SU-DHL-6 (cell line): ENCODE measurements at regions not wholly inside any gene's neighbourhood (a gene's known extent, or its start where the extent isn't known, plus 50 kb on each side); places are given as distances from the start of the nearest gene placed in this dataset.
A peak's percentile ranks its signal among the peaks of the same experiment; 100 is the strongest.

ENCODE experiments used
- H2AFZ ChIP-seq: fragments of 200-600 bp; sonication (generic); 2 replicates; pipeline ENCODE4 v1.6.1; 2014; ENCODE audit warnings: low read depth, mild to moderate bottlenecking, moderate library complexity, mixed read lengths, antibody characterized with exemption, low read length; ENCODE audit not compliant: severe bottlenecking
- H3F3A ChIP-seq: fragments of 200-600 bp; shearing (Covaris generic); 2 replicates; pipeline ENCODE4 v1.6.0; 2016; ENCODE audit warnings: antibody characterized with exemption, mild to moderate bottlenecking; ENCODE audit not compliant: insufficient read depth
- H3K27ac ChIP-seq: fragments of 200-600 bp; sonication (generic); 2 replicates; pipeline ENCODE4 v1.5.1; 2016; ENCODE audit warnings: low read depth, mild to moderate bottlenecking, low read length, moderate library complexity, mixed read lengths
- H3K27me3 ChIP-seq: fragments of 200-600 bp; sonication (generic), shearing (Covaris generic); 2 replicates; pipeline ENCODE4 v1.6.0; 2014; ENCODE audit warnings: mild to moderate bottlenecking, low read length
- H3K36me3 ChIP-seq: fragments of 200-600 bp; sonication (generic); 2 replicates; pipeline ENCODE4 v1.6.1; 2014; ENCODE audit warnings: mild to moderate bottlenecking, low read length, mixed read lengths
- H3K4me2 ChIP-seq: fragments of 300-600, 200-600 bp; shearing (Covaris generic), sonication (generic); 2 replicates; pipeline ENCODE4 v1.6.0; 2014; ENCODE audit warnings: low read length, low read depth, mild to moderate bottlenecking; ENCODE audit not compliant: poor library complexity, severe bottlenecking
- H3K4me3 ChIP-seq: fragments of 200-600 bp; sonication (generic); 2 replicates; pipeline ENCODE4 v1.5.1; 2014; ENCODE audit warnings: antibody characterized with exemption, low read length, mild to moderate bottlenecking, mixed read lengths; ENCODE audit not compliant: insufficient read depth, poor library complexity, severe bottlenecking
- H3K79me2 ChIP-seq: fragments of 200-600 bp; sonication (generic); 2 replicates; pipeline ENCODE4 v1.6.1; 2014; ENCODE audit warnings: mild to moderate bottlenecking, low read length, moderate library complexity; ENCODE audit not compliant: insufficient read depth
- H3K9ac ChIP-seq: fragments of 200-600 bp; sonication (generic); 2 replicates; pipeline ENCODE4 v1.7.0; 2014; ENCODE audit warnings: mild to moderate bottlenecking, low read length
- H3K9me2 ChIP-seq: fragments of 200-600 bp; sonication (generic); replicated peaks from 2 replicates; pipeline ENCODE4 v1.6.1; 2014; ENCODE audit warnings: low read length; ENCODE audit not compliant: insufficient read depth
- H3K9me3 ChIP-seq: fragments of 200-600 bp; sonication (generic); 2 replicates; pipeline ENCODE4 v1.6.1; 2014; ENCODE audit warnings: low read length, mixed read lengths; ENCODE audit not compliant: insufficient read depth
- H4K20me1 ChIP-seq: fragments of 200-600 bp; sonication (generic); 2 replicates; pipeline ENCODE4 v1.6.1; 2014; ENCODE audit warnings: low read depth, mild to moderate bottlenecking, antibody characterized with exemption, low read length, moderate library complexity, mixed read lengths
- CTCF ChIP-seq: fragments of 200-600 bp; sonication (generic); IDR thresholded peaks from one replicate; pipeline ENCODE4 v1.5.1; 2017; ENCODE audit warnings: antibody characterized with exemption, mild to moderate bottlenecking, low read length, moderate library complexity; ENCODE audit not compliant: insufficient read depth, poor library complexity, severe bottlenecking
- EZH2phosphoT487 ChIP-seq: fragments of 200-600 bp; sonication (generic), shearing (Covaris generic); conservative IDR thresholded peaks from 2 replicates; pipeline ENCODE4 v1.6.1; 2018; ENCODE audit warnings: mild to moderate bottlenecking, antibody characterized with exemption, low read length, moderate library complexity, mixed read lengths

GRCh38 chr3:83496462-83496861 is 1462.3 kb upstream of the CADM2 start:
- no peak overlapping the region for H3K4me2 ChIP-seq
- no peaks in the 10 kb centered on the region for H3K27me3 ChIP-seq
- no peak overlapping the region for H3K9ac ChIP-seq
- H3K36me3 ChIP-seq = no peaks in the 10 kb centered on the region
- no peaks in the 10 kb centered on the region for H3K79me2 ChIP-seq
- peak overlapping the region; percentile 66 for H2AFZ ChIP-seq
- H3K9me3 ChIP-seq = no peaks in the 10 kb centered on the region
- no peak overlapping the region for H3K4me3 ChIP-seq
- H4K20me1 ChIP-seq = no peaks in the 10 kb centered on the region
- no peak overlapping the region for H3K27ac ChIP-seq
- no peaks in the 10 kb centered on the region for H3K9me2 ChIP-seq
- no peaks in the 10 kb centered on the region for H3F3A ChIP-seq
- TF ChIP-seq CTCF (no peak), EZH2phosphoT487 (no peak)

- no peaks in the 10 kb centered on the region for H3K27me3 ChIP-seq
- no peak overlapping the region for H3K4me3 ChIP-seq
- H3K79me2 ChIP-seq = no peaks in the 10 kb centered on the region
- no peak for TF ChIP-seq CTCF
- no peak for TF ChIP-seq EZH2phosphoT487
- H3K27ac ChIP-seq = no peak overlapping the region
- H3F3A ChIP-seq = no peaks in the 10 kb centered on the region
- no peaks in the 10 kb centered on the region for H3K36me3 ChIP-seq
- H3K4me2 ChIP-seq = no peak overlapping the region
- no peaks in the 10 kb centered on the region for H3K9me2 ChIP-seq
- 0 out of 2 replicates have a peak, but pooled peaks cover 10% of the 10 kb centered on the region for H3K9me3 ChIP-seq
- no peaks in the 10 kb centered on the region for H4K20me1 ChIP-seq
- H2AFZ ChIP-seq = peak overlapping the region; percentile 15
- no peak overlapping the region for H3K9ac ChIP-seq
Observed at GRCh38 chr3:83498361-83499016, 1460.3 kb upstream of the CADM2 start.

DNA sequence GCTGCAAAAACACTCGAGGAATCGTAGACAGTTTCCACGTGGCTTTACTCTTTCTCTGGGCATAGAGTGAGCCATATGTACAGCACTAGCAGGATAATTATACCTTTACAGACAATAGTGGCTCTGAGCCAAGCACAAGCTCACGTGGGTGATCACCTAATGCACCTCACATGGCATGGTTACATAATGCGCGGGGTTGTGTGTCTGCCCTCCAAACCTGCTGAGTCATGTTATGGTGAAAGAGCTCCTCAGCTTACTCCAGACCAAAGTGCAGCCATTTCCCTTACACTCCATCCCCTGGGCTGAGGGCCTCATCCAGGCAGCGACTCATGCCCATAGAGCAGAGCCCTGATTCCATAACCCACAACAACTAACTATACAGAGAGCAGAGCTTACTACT is 1458.4 kb upstream of the CADM2 start:
- no peaks in the 10 kb centered on the region for H3F3A ChIP-seq
- no peak overlapping the region for H3K4me3 ChIP-seq
- H3K27me3 ChIP-seq = no peaks in the 10 kb centered on the region
- H3K27ac ChIP-seq = no peak overlapping the region
- no peak overlapping the region for H3K4me2 ChIP-seq
- H3K36me3 ChIP-seq = no peaks in the 10 kb centered on the region
- H3K9me2 ChIP-seq = no peaks in the 10 kb centered on the region
- no peaks in the 10 kb centered on the region for H4K20me1 ChIP-seq
- TF ChIP-seq CTCF (no peak), EZH2phosphoT487 (no peak)
- no peaks in the 10 kb centered on the region for H3K79me2 ChIP-seq
- H2AFZ ChIP-seq = no peak overlapping the region
- 0 out of 2 replicates have a peak, but pooled peaks cover 10% of the 10 kb centered on the region for H3K9me3 ChIP-seq
- H3K9ac ChIP-seq = no peak overlapping the region
